GM19025 (cell line): ENCODE measurements at regions not wholly inside any gene's neighbourhood (a gene's known extent, or its start where the extent isn't known, plus 50 kb on each side); places are given as distances from the start of the nearest gene placed in this dataset.
A peak's percentile ranks its signal among the peaks of the same experiment; 100 is the strongest.

Experiments
- ATAC-seq: cut with Tn5 transposase; IDR thresholded peaks from one replicate; pipeline ENCODE4 v1.9.1; 2021; ENCODE audit warnings: mild to moderate bottlenecking, low read depth, moderate library complexity; ENCODE audit not compliant: unreplicated experiment

DNA sequence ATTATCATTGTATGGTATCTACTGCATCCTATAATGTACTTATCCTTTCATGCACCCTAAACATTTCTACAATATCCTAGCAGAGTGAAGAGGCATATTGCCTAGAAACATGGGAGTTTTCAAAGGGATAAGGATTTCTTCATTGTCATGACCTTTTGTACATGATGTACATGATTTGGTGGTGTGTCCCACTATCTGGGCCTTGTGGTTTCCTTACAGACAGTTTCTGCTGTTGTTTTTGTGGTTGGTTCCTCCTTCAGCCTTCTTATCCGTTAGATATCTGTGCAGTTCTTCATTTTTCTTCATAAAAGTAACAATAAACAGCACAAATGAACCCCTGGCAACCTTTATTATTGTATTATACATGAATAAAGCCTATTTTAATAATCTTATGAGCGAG lies 70.4 kb upstream of the BACH1 start:
- ATAC-seq = no peak

DNA sequence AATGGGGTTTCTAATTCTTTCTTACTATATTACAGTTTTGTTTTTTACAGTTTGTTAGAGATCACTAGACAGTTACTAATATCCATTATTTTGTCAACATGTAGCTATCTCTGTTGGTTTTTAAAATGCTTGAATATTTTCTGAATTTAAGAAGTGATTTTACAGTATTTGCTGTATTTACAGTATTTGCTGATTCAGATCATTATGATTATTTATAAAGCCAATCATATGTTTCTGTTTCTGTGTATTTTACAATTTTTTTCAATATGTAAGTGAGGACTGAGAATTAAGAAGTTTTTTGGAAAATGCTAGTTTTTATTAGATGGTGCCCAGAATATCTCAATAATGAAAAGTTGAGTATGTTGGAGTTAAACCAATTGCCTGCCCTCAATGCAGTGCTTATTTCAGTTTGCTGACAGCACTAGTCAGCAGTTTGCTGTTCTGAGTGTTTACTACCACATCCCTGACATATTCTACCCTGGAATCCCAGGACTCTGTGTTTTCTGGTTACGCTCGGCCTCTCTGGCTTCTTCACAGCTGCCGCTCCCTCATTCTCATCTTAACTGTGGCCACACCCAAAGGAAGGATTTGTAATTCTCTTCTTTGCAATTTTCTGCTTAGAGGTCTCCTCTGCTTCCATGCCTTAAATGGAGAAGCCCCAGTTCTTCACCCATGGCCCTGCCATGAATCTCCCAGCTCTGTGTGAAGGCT lies 68.0 kb upstream of the BACH1 start:
- ATAC-seq = no peak

DNA sequence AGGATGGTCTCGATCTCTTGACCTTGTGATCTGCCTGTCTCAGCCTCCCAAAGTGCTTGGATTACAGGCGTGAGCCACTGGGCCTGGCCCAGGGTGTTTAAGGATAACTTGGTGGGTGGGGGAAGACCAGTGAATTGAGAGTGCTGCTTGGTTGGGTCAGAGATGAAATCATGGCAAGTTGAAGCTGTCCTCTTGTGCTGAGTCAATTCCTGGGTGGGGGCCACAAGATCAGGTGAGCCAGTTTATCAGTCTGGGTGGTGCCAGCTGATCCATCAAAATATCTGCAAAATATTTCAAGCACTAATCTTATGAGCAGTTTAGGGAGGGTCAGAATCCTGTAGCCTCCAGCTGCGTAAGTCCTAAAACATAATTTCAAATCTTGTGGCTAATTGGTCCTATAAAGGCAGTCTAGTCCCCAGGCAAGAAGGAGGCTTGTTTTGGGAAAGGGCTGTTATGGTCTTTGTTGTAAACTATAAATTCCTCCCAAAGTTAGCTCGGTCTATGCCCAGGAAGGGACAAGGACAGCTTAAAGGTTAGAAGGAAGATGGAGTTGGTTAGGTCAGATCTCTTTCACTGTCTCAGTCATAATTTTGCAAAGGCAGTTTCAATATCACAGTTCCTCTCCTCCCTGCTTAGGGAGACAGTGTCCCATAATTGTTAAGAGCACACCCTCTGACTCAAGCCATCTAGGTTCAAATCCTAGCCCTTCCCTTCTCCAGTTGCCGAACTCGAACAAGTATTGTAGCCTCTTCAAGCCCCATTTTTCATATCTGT lies 66.8 kb upstream of the BACH1 start:
- ATAC-seq = no peak

DNA sequence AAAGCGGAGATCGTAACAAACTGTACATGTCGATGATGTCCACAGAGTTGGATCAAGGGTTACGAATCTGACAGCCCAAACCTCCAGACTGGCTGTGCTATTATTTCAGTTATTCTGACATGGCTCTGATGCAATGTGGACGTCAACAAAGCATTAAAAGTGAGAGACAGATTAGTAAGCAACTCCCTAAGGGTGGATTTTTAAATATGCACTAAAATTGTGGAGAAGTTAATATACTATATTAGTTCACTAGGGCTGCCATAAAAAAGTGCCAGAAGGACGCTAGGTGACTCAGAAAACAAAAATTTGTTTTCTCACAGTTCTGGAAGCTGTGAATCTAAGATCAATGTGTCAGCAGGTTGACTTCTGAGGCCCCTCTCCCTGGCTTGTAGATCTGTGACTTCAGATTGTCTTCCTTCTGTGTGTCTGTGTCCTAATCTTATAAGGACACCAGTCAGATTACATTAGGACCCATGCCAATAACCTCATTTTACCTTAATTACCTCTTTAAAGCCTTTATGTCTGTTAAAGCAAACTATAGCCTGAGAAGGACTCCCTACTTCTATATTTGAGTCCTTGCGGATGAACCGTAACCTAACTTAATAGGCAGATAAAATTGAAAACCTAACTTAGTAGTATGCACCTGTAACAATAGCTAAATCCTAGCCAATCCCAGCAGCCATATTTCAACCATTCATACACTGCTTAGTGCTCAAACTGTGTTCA lies 66.0 kb upstream of the BACH1 start:
- ATAC-seq = no peak

DNA sequence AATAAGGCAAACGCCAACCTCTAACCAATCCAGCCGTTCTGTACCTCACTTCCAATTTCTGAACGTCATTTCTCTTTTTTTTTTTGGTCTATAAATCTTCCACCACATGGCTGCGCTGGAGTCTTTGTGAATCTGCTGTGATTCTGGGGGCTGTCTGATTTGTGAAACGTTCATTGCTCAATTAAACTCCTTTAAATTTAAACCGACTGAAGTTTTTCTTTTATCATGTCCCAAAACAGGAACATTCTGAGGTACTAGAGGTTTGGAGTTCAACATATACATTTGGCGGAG lies 65.5 kb upstream of the BACH1 start:
- ATAC-seq = peak; percentile 1

DNA sequence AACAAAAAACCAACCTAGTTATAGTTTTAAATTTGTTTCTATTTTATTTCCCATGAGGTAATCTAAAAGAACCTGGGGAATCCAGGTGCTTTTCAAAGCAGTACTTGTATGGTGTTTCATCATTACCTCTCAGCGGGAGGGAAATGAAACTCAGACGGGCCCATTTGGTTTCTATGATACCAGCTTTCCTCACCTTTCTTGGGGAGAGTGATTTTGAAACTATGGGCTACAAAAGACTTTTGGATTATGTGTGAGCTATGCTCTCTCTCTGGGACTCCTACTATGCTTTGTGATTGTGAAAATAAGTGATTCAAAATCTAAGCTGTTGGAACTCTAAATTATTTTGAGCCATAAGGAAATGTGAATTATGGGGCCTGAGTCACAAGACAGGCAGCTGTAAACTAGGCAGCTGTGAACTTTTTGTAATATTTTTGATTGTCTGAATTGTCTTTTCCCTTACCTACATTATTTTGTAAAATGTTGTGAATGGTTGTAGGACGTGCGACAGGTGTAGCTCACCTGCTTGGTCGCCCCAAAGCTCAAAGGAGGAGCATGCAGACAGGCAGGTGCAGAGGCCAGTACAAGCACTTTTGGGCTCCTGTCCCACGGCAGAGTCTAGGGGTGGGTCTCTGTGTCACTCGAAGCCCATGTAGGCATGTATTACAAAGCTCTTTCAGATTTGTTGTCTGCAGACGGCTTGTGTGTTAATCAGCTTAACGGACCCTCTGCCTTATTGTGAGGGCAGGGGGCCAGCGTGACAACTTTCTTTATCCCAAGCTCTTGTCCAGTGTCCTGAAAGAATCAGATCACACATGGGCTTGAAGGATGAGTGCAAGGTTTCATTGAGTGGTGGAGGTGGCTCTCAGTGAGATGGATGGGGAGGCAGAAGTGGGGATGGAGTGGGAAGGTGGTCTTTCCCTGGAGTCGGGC lies 64.8 kb upstream of the BACH1 start:
- peak; percentile 57 for ATAC-seq

DNA sequence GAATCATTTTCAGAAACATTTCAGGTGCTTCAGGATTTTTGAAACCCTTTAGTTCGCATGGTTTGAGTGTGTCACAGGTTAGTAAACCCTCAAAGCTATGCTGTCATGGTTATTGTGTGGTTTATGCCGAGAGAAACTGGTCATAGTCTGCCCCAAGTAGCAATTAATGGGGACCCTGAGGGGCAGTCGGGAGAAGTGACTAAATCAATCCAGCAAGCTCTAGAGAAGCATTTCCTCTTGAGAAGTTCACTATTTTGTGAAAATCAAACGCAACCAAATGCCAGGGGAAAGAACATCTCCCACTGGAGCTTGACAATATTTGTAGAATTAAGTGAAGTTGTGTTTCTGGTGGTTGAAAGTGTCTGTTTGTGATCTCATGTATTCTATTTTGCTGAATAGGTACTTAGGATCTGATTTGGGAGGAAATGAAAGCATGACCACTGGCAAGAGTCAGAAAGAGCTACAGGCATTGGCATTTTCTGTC lies 63.0 kb upstream of the BACH1 start:
- peak; percentile 45 for ATAC-seq

DNA sequence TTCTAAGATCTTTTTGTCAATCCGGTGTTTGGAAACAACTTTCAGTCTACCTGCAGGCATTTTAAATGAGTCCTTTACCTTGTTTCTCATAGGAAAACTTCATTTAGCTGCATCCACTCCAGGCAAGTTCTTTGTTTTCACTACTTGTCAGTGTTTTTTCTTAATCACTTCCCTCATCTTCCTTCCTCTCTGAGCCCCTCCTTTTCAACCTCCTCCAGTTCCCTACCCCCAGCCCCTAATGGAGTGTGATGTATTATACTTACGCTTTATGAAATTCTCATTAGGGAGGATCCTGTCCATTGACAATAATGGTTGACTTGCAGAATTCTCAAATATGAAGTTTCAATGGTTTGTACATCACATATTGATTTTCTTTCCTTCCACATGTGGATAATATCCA lies 62.5 kb upstream of the BACH1 start:
- no peak for ATAC-seq

DNA sequence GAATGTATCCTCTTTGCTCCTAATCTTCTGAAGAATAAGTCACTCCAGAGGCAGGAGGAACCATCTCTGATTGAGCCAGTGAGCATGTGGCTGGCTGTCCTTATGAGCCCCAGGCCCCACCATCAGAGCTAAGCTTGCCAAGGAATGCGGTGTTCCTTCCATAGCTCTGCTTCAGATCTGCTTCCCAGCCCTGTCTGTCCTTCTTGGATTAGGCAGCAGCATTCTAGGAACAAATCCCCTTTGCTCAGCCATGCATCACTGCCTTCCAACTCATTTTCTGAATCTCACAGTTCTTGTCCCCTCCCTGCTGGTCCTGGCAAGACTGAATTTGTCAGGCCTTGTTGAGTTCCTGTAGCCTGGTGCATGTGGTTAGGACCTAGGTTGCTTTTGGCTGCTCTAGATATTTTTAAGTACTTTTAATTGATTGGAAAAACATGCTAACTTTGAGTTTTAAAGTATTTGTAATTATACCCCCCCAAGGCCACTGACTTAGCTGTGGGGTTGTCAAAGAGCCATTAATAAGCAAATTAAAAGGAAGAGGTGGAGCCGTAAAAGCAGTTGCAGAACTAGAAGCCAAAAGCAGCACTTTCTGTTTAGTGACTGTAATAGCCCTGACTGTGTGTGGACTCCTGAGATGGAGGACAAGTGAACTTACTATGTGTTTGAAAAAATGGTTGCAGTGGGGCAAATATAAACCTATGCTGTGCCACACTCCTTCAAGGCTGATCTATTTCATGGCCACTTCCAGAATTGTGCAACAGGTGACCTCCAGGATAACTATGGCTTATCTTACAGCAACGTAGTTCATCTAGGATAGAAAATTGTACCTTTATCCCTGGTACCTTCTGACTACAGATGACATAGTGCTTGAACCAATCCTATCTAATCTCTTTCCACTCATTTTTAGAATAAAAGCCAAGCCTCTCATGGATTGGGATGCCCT lies 61.3 kb upstream of the BACH1 start:
- no peak for ATAC-seq

DNA sequence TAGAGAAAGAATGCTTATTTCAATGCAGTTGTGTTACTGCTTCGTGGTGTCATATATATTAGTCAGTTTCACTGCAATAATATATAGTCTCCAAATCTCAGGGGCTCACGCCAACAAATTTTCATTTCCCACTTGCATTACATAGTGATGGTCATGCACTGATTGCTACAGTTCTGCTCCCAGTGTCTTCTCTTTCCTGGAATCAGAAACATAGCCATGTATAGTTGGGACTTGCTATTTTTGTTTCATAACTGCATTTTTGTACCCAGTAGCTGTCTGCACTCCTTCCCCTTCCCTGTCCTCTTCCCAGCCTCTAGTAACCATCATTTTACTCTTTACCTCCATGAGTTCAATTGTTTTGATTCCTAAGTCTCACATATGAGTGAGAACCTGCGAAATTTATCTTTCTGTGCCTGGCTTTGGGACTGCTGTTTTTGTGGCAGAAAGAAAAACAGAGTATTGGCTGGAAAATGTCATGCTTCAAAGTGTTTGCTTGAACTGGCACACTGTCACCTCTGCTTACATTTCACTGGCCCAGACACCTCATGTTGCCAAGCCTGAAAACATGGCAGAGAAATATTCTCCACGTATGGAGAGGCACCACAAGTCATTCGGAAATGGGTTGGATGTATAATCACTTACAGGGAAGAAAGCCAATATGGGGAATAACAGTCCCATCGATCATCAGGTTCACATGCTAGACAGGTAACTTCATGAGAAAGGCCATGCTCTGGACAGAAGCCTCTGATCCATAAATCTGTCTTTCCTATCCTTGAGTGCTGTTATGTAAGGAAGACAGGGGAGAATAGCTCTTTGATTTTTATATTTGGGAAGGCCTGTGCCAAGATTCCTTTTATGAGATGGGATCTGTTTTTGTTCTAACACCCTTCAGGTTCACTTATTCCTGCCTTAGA lies 60.4 kb upstream of the BACH1 start:
- ATAC-seq = no peak

DNA sequence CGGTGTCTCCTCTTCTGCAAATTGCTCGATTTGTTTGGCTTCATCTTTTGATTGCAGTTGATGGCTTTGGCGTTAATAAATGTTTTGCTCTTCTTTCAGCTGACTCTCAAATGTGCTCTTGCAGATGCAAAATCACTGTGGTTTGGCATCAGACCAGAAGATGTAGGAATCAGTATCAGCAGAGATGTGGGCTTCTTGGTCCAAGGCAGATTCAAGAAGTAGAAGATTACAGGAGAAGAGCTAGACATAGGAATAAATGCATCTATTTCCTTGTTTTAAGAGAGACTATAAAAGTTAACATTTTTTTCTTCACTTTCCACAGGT lies 59.8 kb upstream of the BACH1 start:
- ATAC-seq = no peak

DNA sequence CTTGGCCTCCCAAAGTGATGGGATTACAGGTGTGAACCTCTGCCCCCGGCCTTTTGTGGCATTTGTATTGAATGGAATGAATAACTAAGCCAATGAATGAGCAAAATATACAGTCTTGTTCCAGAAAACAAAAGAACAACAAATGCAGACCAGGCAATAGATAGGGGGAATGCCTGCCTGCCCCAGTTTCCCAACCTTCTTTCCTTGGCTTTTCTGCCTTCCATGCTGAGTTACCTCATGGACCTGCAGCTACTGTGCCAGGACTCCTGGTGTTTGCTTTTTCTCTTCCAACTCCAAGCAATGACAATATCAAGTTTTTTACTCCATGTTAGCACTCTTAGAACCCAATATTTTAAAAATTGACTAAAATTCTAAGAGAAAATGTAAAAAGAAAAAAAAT lies 58.6 kb upstream of the BACH1 start:
- no peak for ATAC-seq

DNA sequence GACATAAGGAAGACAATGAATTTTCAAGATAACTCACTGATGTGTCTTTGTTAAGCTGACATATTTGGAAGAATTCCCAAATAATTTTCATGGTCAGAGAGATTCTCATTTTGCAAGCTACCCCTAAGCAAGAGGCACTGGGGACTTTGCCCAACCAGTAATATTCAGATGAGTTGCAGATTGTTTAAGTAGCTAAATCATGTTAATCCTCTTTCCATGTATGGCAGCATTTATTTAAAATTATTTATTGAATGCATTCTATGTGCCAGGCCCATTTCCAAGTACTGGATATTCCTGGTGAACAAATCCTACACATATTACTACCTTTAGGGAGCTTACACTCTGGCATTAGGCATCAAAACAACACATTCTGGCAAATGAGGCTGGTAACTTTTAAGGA lies 56.5 kb upstream of the BACH1 start:
- no peak for ATAC-seq

DNA sequence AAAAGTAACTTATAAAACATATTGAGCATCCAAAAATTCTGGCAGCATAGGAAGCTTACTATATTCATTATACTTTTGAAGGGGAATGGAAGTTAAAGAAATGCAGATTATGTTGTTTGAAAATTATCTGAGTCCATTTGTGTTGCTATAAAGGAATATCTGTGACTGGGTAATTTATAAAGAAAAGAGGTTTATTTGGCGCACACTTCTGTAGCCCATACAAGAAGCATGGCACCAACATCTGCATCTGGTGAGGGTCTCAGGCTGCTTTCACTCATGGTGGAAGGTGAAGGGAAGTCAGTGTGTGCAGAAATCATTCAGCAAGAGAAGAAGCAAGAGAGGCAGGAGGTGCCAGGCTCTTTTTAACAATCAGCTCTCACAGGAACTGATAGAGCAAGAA lies 55.5 kb upstream of the BACH1 start:
- ATAC-seq = no peak

DNA sequence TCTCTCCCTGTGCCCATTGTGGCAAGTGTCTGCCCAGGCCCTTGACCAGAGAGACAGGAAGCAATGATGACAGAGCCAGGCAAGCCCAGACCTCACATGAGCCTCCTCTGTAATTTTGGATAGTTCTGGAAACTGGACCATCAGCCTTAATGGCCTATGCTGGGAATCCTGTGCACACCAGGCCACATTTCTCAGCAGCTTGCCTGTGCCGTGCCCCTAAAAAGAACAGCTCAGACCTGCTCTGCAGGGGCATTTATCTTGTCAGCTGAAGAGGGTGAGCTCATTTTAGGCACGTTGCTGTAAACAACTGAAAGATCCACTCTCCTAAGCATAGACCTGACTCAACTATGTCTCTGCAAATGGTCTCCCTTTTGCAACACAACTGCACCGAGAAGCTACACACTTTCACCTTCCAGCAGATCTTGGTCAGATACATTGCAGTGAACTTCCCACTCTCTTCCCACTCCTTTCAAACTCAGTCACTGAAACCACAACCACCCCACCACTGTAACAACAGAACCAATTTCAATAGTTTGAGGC lies 53.5 kb upstream of the BACH1 start:
- peak; percentile 77 for ATAC-seq

DNA sequence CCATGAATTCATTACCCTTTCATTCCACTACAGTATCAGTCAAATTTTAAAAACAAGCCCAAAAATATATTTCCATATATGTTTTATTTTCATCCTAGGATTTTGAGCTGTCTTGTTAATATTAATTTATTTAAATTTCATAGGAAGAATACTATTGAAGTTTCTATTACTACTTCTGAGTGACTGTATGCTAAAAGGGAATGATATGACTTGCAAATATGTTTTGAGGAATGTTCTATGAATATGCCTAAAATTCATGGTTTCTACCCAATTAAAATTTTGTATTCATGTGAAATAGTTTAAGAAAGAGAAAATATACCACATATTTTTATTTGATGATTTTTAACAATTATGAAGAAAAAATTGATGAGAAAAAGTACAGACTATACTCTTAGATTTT lies 52.9 kb upstream of the BACH1 start:
- ATAC-seq = no peak

DNA sequence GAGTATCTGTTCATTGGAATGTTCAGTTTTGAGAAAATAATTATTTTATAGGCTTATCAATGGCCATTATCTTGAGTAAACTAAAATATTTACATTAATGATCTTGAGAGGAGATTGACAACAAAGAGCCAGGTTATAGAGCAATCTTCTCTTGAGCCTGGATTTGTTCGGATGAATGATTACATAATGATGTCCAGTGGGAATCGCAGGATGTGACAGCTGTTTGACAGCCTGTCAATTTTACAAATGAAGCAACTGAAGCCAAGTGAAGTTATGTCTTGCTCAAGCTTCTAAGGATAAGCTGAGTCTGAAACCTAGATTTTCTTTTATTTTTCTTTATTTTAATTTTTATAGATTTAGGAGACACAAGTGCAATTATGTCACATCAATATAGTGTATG lies 52.1 kb upstream of the BACH1 start:
- ATAC-seq = no peak

DNA sequence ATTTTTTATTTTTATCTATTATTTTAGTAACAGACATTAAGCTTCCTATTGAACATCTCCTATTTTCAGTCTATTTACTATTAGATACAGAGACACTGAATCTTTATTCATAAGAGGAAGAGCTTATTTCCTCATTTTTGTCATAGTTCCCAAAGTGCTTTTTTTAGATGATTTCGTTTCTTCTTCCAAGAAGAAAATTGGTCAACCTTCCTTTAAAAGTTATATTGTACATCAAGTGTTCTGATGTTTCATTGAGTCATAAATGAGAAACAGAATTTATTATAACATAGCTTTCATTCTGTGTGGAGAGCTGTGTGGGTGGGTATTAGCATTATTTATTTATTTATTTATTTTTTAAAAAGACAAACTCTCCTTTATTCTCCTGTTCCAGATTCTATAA lies 50.6 kb upstream of the BACH1 start:
- no peak for ATAC-seq
